Neural progenitor cell (in vitro differentiated cells): ENCODE measurements at regions not wholly inside any gene's neighbourhood (a gene's known extent, or its start where the extent isn't known, plus 50 kb on each side); places are given as distances from the start of the nearest gene placed in this dataset.

Experiments
- CTCF ChIP-seq: fragments of 200-600 bp; sonication (generic); IDR thresholded peaks from 2 replicates; pipeline ENCODE4 v1.5.1; 2017; ENCODE audit warnings: antibody characterized with exemption, mild to moderate bottlenecking
- EZH2 ChIP-seq: fragments of 200-600 bp; sonication (generic); IDR thresholded peaks from 2 replicates; pipeline ENCODE4 v1.6.1; 2017; ENCODE audit warnings: antibody characterized with exemption, mild to moderate bottlenecking, moderate library complexity

GRCh38 chr5:167081561-167081960 is 1209.9 kb upstream of the WWC1 start:
- no peak for TF ChIP-seq CTCF
- TF ChIP-seq EZH2 = no peak
